ENCODE measurements at regions not wholly inside any gene's neighbourhood (a gene's known extent, or its start where the extent isn't known, plus 50 kb on each side); places are given as distances from the start of the nearest gene placed in this dataset.

GRCh38 chr10:81315026-81315425 lies 560.0 kb upstream of the NRG3 start:
- Histone ChIP-seq H3K4me1 (ENCODE audit: control insufficient read depth in 2 of 2, insufficient read depth in 2 of 2, low read length in 1 of 2) (no peaks in the 10 kb centered on the region), H3K36me3 (ENCODE audit: control insufficient read depth in 2 of 2, insufficient read depth in 2 of 2, low read length in 1 of 2) (no peaks in the 10 kb centered on the region), H3K27ac (ENCODE audit: low read depth in 2 of 2, low read length in 1 of 2) (no peak overlapping the region), H3K9me3 (ENCODE audit: control insufficient read depth in 2 of 2, insufficient read depth in 1 of 2, low read depth in 1 of 2, low read length in 1 of 2) (no peaks in the 10 kb centered on the region), H3K4me3 (ENCODE audit: low read depth in 1 of 2, low read length in 2 of 2) (no peak overlapping the region), H3K27me3 (ENCODE audit: control insufficient read depth in 1 of 2, insufficient read depth in 2 of 2, low read length in 2 of 2) (no peaks in the 10 kb centered on the region)
- 69 to 74% methylated on average over 3 of the region's 3 CpGs for WGBS, 2 donors

DNA sequence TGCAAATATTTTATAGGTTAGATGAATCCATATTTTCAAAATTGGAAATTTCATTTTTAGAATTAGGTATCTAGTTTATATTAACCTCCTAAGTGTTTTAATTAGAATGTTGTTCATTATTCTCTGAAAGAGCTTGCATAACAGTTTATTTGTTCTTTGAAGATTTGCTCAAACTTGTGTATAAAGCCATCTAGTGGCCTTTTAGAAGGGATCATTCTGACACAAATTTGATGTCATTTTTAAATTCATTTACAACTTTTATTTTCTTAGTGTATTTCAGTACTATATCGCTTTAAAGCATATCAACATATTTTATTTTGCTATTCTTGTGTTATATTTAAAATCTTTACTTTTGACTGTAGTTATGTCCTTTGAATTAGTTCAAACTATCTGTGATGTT lies 527.0 kb upstream of the NRG3 start:
- WGBS, 2 donors: 82 to 89% methylated on average over 1 of the region's 1 CpG
- Histone ChIP-seq H3K27ac (ENCODE audit: low read depth in 2 of 2, low read length in 1 of 2) (no peak overlapping the region), H3K9me3 (ENCODE audit: control insufficient read depth in 2 of 2, insufficient read depth in 1 of 2, low read depth in 1 of 2, low read length in 1 of 2) (no peaks in the 10 kb centered on the region), H3K36me3 (ENCODE audit: control insufficient read depth in 2 of 2, insufficient read depth in 2 of 2, low read length in 1 of 2) (no peaks in the 10 kb centered on the region), H3K27me3 (ENCODE audit: control insufficient read depth in 1 of 2, insufficient read depth in 2 of 2, low read length in 2 of 2) (no peaks in the 10 kb centered on the region), H3K4me3 (ENCODE audit: low read depth in 1 of 2, low read length in 2 of 2) (no peak overlapping the region), H3K4me1 (ENCODE audit: control insufficient read depth in 2 of 2, insufficient read depth in 2 of 2, low read length in 1 of 2) (no peaks in the 10 kb centered on the region)

- Histone ChIP-seq H3K4me1 (ENCODE audit: control insufficient read depth in 2 of 2, insufficient read depth in 2 of 2, low read length in 1 of 2) (no peaks in the 10 kb centered on the region), H3K36me3 (ENCODE audit: control insufficient read depth in 2 of 2, insufficient read depth in 2 of 2, low read length in 1 of 2) (no peaks in the 10 kb centered on the region), H3K4me3 (ENCODE audit: low read depth in 1 of 2, low read length in 2 of 2) (no peak overlapping the region), H3K27ac (ENCODE audit: low read depth in 2 of 2, low read length in 1 of 2) (no peak overlapping the region), H3K9me3 (ENCODE audit: control insufficient read depth in 2 of 2, insufficient read depth in 1 of 2, low read depth in 1 of 2, low read length in 1 of 2) (no peaks in the 10 kb centered on the region), H3K27me3 (ENCODE audit: control insufficient read depth in 1 of 2, insufficient read depth in 2 of 2, low read length in 2 of 2) (no peaks in the 10 kb centered on the region)
- 3 to 6% methylated on average over 2 of the region's 2 CpGs for WGBS, 2 donors
Observed at GRCh38 chr10:81367132-81367531, 507.9 kb upstream of the NRG3 start.

DNA sequence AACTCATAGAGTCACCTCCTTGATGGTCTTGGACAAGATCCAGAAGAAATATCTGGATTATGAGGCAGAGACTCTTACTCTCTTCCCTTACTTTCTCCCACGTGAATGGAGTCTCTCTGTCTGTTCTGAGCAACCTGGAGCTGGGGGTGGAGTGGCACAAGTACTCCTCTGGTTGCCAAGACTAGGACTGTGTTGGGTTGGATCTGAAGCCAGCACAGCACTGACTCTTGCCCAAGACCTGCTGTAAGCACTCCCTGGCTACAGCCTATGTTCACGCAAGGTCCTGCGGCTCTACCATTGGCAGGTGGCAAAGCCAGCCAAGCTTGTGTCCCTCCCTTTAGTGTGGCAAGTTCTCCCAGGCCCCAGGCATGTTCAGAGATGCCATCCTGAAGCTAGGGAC lies 488.2 kb upstream of the NRG3 start:
- Histone ChIP-seq H3K9me3 (ENCODE audit: control insufficient read depth in 2 of 2, insufficient read depth in 1 of 2, low read depth in 1 of 2, low read length in 1 of 2) (peaks cover 0 to 3% of the 10 kb centered on the region in 2 donors), H3K36me3 (ENCODE audit: control insufficient read depth in 2 of 2, insufficient read depth in 2 of 2, low read length in 1 of 2) (no peaks in the 10 kb centered on the region), H3K27ac (ENCODE audit: low read depth in 2 of 2, low read length in 1 of 2) (no peak overlapping the region), H3K27me3 (ENCODE audit: control insufficient read depth in 1 of 2, insufficient read depth in 2 of 2, low read length in 2 of 2) (no peaks in the 10 kb centered on the region), H3K4me3 (ENCODE audit: low read depth in 1 of 2, low read length in 2 of 2) (no peak overlapping the region), H3K4me1 (ENCODE audit: control insufficient read depth in 2 of 2, insufficient read depth in 2 of 2, low read length in 1 of 2) (no peaks in the 10 kb centered on the region)
- 70 to 72% methylated on average over 3 of the region's 3 CpGs for WGBS, 2 donors

DNA sequence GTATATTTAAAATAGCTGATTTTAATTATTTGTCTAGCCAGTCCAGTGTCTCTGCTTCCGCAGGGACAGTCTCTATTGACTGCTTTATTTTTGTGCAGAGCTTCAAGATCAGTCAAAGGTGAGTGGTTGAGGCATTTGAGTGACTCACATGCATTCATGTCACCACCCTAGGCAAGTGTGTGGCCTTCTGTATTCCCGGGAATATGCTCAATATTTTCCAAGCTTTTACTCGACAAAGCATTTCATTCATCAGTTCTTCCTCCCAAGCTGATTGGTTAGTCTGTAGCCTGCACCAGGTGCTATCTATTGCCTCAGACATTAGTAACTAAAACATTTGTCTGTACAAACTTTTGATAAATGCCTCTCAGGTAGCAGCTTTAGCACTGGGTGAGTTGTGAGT lies 471.5 kb upstream of the NRG3 start:
- 52 to 53% methylated on average over 3 of the region's 3 CpGs for WGBS, 2 donors
- H3K9me3 ChIP-seq (ENCODE audit: control insufficient read depth in 2 of 2, insufficient read depth in 1 of 2, low read depth in 1 of 2, low read length in 1 of 2): no peaks in the 10 kb centered on the region
- H3K36me3 ChIP-seq (ENCODE audit: control insufficient read depth in 2 of 2, insufficient read depth in 2 of 2, low read length in 1 of 2): no peaks in the 10 kb centered on the region
- H3K4me1 ChIP-seq (ENCODE audit: control insufficient read depth in 2 of 2, insufficient read depth in 2 of 2, low read length in 1 of 2): no peaks in the 10 kb centered on the region
- H3K4me3 ChIP-seq (ENCODE audit: low read depth in 1 of 2, low read length in 2 of 2): no peak overlapping the region
- no peak overlapping the region for H3K27ac ChIP-seq (ENCODE audit: low read depth in 2 of 2, low read length in 1 of 2)
- H3K27me3 ChIP-seq (ENCODE audit: control insufficient read depth in 1 of 2, insufficient read depth in 2 of 2, low read length in 2 of 2): no peaks in the 10 kb centered on the region

- H3K27me3 ChIP-seq (ENCODE audit: control insufficient read depth in 1 of 2, insufficient read depth in 2 of 2, low read length in 2 of 2): no peaks in the 10 kb centered on the region
- no peaks in the 10 kb centered on the region for H3K4me1 ChIP-seq (ENCODE audit: control insufficient read depth in 2 of 2, insufficient read depth in 2 of 2, low read length in 1 of 2)
- no peak overlapping the region for H3K27ac ChIP-seq (ENCODE audit: low read depth in 2 of 2, low read length in 1 of 2)
- H3K9me3 ChIP-seq (ENCODE audit: control insufficient read depth in 2 of 2, insufficient read depth in 1 of 2, low read depth in 1 of 2, low read length in 1 of 2): no peaks in the 10 kb centered on the region
- 88 to 93% methylated on average over 2 of the region's 2 CpGs for WGBS, 2 donors
- H3K36me3 ChIP-seq (ENCODE audit: control insufficient read depth in 2 of 2, insufficient read depth in 2 of 2, low read length in 1 of 2): no peaks in the 10 kb centered on the region
- no peak overlapping the region for H3K4me3 ChIP-seq (ENCODE audit: low read depth in 1 of 2, low read length in 2 of 2)
Observed at GRCh38 chr10:81405399-81405798, 469.6 kb upstream of the NRG3 start.

- 19 to 29% methylated on average over 1 of the region's 1 CpG for WGBS, 2 donors
- H3K27me3 ChIP-seq (ENCODE audit: control insufficient read depth in 1 of 2, insufficient read depth in 2 of 2, low read length in 2 of 2): peaks cover 0 to 3% of the 10 kb centered on the region in 2 donors
- H3K27ac ChIP-seq (ENCODE audit: low read depth in 2 of 2, low read length in 1 of 2): no peak overlapping the region
- H3K36me3 ChIP-seq (ENCODE audit: control insufficient read depth in 2 of 2, insufficient read depth in 2 of 2, low read length in 1 of 2): no peaks in the 10 kb centered on the region
- H3K4me1 ChIP-seq (ENCODE audit: control insufficient read depth in 2 of 2, insufficient read depth in 2 of 2, low read length in 1 of 2): no peaks in the 10 kb centered on the region
- H3K9me3 ChIP-seq (ENCODE audit: control insufficient read depth in 2 of 2, insufficient read depth in 1 of 2, low read depth in 1 of 2, low read length in 1 of 2): no peaks in the 10 kb centered on the region
- H3K4me3 ChIP-seq (ENCODE audit: low read depth in 1 of 2, low read length in 2 of 2): no peak overlapping the region
Observed at GRCh38 chr10:81414038-81414437, 461.0 kb upstream of the NRG3 start.

DNA sequence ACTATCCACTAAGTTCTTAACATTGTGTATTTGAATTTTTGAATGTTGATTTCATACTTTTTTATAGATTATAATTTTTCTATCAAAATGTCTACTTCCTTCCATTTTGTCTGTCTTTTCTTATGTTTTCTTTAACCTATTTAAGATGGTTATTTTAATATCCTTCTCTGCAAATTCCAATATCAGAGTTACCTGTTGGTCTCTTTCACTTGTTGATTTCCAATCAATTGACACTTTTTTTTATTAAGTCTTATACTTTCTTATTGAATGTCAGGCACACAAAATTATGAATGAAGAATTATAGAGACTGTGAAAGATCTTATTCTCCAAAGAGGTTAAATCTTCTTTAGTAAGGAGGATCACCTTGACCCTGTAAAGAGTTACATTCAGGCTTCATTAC lies 448.3 kb upstream of the NRG3 start:
- no peak overlapping the region for H3K4me3 ChIP-seq (ENCODE audit: low read depth in 1 of 2, low read length in 2 of 2)
- no peaks in the 10 kb centered on the region for H3K36me3 ChIP-seq (ENCODE audit: control insufficient read depth in 2 of 2, insufficient read depth in 2 of 2, low read length in 1 of 2)
- no peaks in the 10 kb centered on the region for H3K27me3 ChIP-seq (ENCODE audit: control insufficient read depth in 1 of 2, insufficient read depth in 2 of 2, low read length in 2 of 2)
- no peaks in the 10 kb centered on the region for H3K4me1 ChIP-seq (ENCODE audit: control insufficient read depth in 2 of 2, insufficient read depth in 2 of 2, low read length in 1 of 2)
- H3K27ac ChIP-seq (ENCODE audit: low read depth in 2 of 2, low read length in 1 of 2): no peak overlapping the region
- no peaks in the 10 kb centered on the region for H3K9me3 ChIP-seq (ENCODE audit: control insufficient read depth in 2 of 2, insufficient read depth in 1 of 2, low read depth in 1 of 2, low read length in 1 of 2)

DNA sequence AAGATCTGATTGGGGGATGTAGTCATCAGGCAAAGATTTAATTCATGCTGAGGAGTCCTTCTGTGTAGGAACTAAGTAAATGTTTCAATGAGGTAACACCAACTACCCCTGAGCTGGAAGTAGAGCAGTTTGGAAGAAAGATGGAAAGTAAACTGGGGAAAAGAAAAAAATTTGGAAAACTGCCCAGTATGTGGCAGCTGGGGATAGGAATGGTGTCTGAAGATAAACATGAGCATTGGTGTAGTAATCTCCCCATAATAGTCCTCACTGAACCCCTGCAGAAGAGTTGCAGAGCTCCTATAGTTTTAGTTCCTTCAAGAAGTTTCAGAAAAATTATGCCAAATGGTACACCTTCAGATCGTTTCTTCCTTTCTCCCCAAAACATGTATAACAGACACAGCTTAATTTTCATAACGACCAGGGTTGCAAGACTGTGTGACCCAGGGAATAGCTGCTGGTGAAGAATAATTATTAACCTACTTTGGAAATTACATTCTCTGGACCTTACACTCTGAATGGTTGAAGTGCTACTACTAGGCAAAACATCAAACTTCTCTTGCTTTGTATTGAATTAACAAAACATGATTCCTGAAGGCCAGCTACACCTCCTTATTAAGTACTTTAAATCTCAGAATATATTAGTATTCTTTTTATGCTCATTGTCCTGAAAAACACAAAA lies 446.4 kb upstream of the NRG3 start:
- Histone ChIP-seq H3K27ac (ENCODE audit: low read depth in 2 of 2, low read length in 1 of 2) (no peak overlapping the region), H3K36me3 (ENCODE audit: control insufficient read depth in 2 of 2, insufficient read depth in 2 of 2, low read length in 1 of 2) (no peaks in the 10 kb centered on the region), H3K4me3 (ENCODE audit: low read depth in 1 of 2, low read length in 2 of 2) (no peak overlapping the region), H3K9me3 (ENCODE audit: control insufficient read depth in 2 of 2, insufficient read depth in 1 of 2, low read depth in 1 of 2, low read length in 1 of 2) (no peaks in the 10 kb centered on the region), H3K27me3 (ENCODE audit: control insufficient read depth in 1 of 2, insufficient read depth in 2 of 2, low read length in 2 of 2) (no peaks in the 10 kb centered on the region), H3K4me1 (ENCODE audit: control insufficient read depth in 2 of 2, insufficient read depth in 2 of 2, low read length in 1 of 2) (no peaks in the 10 kb centered on the region)
- WGBS, 2 donors: 59 to 62% methylated on average over 2 of the region's 2 CpGs

GRCh38 chr10:81439445-81439844 lies 435.5 kb upstream of the NRG3 start:
- Histone ChIP-seq H3K4me1 (ENCODE audit: control insufficient read depth in 2 of 2, insufficient read depth in 2 of 2, low read length in 1 of 2) (no peaks in the 10 kb centered on the region), H3K27ac (ENCODE audit: low read depth in 2 of 2, low read length in 1 of 2) (no peak overlapping the region), H3K9me3 (ENCODE audit: control insufficient read depth in 2 of 2, insufficient read depth in 1 of 2, low read depth in 1 of 2, low read length in 1 of 2) (no peaks in the 10 kb centered on the region), H3K36me3 (ENCODE audit: control insufficient read depth in 2 of 2, insufficient read depth in 2 of 2, low read length in 1 of 2) (no peaks in the 10 kb centered on the region), H3K27me3 (ENCODE audit: control insufficient read depth in 1 of 2, insufficient read depth in 2 of 2, low read length in 2 of 2) (no peaks in the 10 kb centered on the region), H3K4me3 (ENCODE audit: low read depth in 1 of 2, low read length in 2 of 2) (no peak overlapping the region)
- WGBS, 2 donors: 73 to 74% methylated on average over 2 of the region's 2 CpGs

Data from esophagus (tissue), 2 donors.